ENCODE measurements at regions not wholly inside any gene's neighbourhood (a gene's known extent, or its start where the extent isn't known, plus 50 kb on each side); places are given as distances from the start of the nearest gene placed in this dataset.

GRCh38 chr21:38054334-38054733 lies 138.1 kb upstream of the KCNJ6 start:
- no peak for TF ChIP-seq CTCF (IDR thresholded peaks at IDR 0.05)
- TF ChIP-seq REST (IDR thresholded peaks at IDR 0.05; ENCODE audit: insufficient read depth in 1 of 2, low read depth in 2 of 2, low read length in 1 of 2): no peak
